NCI-H69 (cell line): ENCODE measurements at regions not wholly inside any gene's neighbourhood (a gene's known extent, or its start where the extent isn't known, plus 50 kb on each side); places are given as distances from the start of the nearest gene placed in this dataset.
A peak's percentile ranks its signal among the peaks of the same experiment; 100 is the strongest.
"Not testable (repeated sequence)": the region's sequence is repeated elsewhere in the genome, so short reads cannot be mapped to it uniquely, and the experiment has no call there.

ENCODE experiments used
- DNase-seq: peaks from one replicate; lab custom pipeline; 2025; lab: John Stamatoyannopoulos, UW

DNA sequence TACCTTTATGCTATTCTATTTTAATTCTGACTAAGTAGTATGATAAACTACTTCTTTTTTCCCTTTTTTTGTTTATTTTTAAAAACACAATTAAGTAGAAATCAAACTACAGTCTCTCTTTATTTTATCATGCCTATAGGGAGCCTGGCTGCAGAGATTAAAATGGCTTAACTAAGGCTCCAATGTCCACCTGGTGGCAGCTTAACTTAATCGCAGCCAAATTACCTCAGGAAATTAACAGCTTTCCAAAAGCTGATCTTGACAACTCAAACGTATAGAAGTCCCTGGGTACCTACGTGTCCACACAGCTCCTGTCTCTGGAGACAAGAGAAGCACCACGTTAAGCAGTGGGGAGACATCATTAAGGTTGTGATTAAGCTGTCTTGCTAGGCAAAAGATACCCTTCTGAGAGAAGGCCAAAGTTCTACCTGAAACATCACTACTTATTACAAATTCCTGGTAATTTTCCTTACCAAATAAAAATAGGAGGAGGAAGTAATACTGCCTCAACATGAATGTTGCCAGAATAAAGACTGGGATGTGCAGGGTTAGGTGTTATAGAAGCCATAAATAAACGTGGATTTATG lies 63.2 kb upstream of the SNX19 start:
- DNase-seq: peak; percentile 51

DNA sequence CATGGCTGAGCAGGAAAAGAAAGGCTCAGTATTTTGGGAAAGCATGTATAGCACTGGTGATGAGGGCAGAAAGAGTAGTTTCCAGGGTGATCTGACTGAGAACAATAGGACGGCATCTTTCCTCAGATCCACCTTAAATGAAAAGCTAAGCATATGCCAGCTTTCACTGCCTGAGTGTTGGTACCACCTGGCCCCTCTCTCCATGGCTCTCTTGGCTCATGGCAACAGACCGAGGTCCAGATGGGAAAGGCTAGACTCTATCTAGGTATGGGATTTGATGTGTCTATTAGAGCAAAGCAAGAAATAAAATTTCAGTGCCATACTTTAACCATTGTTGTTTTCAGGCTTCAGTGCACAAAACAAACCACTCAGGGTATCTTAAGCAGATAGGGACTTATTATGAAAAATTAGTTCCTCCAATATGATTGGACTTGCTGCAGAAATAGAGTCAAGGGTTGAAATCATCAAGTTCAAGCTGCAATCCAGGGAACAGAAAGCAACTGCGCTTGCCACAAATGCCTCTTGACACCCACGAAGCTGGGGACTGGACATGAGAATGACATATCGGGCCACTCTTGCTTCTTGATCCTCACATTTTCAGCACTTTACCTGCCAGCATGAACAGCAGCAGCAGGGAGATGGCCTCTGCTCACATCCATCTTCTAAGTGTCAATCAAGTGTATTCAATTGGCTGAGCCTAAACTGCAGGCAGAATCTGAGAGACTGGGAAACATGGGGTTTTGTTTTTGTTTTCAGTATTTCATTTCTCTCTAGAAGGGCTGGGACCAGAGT lies 64.0 kb upstream of the SNX19 start:
- DNase-seq: no peak

DNA sequence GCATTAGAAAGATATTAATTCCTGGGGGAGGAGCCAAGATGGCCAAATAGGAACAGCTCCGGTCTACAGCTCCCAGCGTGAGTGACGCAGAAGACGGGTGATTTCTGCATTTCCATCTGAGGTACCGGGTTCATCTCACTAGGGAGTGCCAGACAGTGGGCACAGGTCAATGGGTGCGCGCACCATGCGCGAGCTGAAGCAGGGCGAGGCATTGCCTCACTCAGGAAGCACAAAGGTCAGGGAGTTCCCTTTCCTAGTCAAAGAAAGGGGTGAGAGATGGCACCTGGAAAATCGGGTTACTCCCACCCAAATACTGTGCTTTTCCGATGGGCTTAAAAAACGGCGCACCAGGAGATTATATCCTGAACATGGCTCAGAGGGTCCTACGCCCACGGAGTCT lies 68.0 kb upstream of the SNX19 start:
- not testable (repeated sequence) for DNase-seq

DNA sequence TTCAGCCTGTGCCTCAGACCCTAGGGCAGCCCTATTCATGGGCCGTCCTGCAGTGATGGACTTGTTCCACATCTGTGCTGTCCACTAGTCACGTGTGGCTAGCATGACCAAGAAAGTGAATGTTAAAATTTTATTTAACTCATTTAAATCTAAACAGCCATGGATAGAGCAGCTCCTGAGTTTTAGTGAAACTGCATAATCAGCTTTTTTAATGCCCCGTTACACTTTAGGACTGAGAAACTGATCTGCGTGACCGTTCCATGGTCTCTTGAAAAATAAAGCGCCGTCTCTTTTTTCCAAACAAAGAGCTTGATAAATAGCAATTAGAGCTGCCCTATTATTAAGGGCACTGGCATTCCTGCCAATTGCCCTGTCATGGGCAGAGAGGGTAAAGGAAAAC lies 76.5 kb upstream of the SNX19 start:
- DNase-seq: no peak

DNA sequence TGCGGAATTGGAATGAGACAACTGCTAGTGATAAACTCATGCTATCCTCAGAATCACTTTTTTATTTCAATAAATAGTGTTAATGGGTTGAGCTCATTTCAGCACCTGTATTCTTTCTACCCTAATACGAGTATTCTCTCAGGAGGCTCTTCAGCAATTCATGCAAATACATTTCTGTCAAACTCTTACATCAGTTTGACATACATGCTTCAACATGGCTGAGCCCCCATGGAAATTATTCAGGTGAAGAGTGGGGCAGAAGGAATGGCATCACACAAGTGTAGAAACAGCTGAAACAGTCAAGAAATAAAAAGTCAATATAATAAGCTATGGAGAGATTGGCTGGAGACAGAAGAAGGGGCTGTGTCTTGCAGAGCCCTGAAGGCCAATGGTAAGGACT lies 77.8 kb upstream of the SNX19 start:
- DNase-seq: no peak

DNA sequence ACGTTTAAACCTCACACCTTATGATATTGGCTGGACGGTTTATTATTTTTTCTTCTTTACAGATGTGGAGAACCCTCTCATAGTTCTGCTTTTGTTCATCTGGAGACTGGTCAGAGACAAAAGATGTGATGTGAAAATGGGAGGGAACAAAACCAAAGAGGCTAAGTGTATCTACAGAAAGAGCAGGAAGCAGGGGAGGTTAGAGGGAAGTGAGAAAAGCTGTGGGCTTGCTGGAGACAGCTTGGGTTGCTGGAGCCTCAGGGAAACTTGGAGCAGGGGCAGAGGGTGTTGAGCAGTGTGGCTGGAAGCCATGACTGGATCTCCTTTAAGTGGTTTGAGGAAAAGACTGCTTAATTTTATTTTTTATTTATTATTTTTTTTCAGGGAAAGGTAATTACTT lies 79.0 kb upstream of the SNX19 start:
- DNase-seq: no peak

DNA sequence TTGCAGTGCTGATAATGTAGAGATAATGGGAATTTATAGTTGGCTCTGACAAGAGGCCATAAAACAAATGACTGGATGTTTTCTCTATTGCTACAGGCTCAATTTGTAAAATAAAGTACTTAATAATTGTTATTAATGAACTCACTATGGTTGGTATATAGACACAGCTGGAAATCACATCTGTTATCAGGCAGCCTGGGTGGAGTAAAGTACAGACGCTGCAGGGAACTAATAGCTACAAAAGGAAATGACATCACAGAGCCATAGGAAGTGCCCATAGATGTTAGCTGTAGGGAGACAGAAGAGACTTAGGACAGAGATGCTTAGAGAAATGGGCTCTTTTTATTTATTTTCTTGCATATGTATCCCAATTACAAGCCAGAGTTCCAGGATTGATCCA lies 81.0 kb upstream of the SNX19 start:
- DNase-seq: no peak

DNA sequence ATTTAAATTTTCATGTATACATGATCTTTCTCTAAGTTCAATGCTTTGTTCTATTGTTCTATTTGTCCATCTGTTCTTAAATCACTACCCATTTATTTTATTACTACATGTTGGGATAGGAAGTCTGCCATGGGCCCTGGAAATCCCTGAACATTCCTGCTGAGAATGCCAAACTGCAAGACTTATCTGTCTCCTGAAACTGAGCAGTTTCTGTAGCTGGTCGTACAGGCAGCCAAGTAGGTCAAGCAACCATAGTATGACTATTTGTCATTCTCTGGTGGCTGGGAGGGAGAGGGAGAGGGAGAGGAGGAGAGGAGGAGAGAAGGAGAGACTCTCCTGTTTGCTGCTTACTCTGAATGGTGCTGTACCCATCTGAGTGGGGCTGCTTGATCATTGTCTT lies 82.8 kb upstream of the SNX19 start:
- no peak for DNase-seq

DNA sequence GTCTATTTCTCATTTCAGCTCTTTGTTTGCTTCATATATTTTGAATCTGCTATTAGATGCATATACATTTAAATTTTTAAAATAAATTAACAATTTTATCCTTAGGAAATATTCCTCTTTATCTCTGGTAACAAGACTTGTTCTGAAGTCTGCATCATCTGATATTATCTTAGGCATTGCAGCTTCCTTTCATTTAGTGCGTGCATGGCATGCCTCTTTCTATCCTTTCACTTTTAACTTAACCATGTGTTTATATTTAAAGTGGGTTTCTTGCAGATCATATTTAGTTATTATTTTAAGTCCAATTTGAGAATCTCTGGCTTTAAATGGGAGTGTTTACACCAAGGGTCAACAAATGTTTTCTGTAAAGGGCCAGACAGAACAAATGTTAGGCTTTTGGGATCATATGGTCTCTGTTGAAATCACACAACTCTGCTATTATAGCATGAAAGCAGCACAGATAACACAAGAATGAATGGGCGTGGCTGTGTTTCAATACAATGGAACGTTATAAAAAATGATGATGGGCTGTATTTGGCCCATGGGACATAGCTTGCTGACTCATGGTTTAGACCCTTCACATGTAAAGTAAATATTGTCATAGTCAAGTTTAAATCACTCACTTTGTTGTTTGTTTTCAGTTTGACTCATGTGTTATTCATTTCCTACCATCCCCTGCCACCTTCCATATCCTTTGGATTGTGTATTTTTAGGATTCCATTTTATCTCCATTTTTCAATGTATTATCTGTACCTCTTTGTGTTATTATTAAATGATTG lies 83.9 kb upstream of the SNX19 start:
- peak; percentile 51 for DNase-seq

DNA sequence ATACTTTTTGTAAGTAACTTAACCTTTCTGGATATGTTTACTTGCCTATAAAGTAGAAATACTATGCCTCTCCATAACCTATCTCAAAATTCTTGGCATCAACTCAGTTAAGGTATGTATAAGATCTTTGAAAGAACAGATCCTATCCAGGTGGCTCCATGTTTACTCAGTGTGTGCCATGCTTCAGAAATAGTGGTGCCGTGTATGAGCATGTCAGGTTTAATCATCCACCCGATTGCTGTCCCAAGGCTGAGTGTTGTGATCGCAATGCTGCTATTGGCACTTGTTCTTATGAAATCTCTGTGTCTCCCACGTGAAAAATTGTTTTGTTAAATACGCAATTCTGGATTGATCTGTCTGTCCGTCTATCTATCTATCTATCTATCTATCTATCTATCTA lies 85.9 kb upstream of the SNX19 start:
- DNase-seq: no peak

DNA sequence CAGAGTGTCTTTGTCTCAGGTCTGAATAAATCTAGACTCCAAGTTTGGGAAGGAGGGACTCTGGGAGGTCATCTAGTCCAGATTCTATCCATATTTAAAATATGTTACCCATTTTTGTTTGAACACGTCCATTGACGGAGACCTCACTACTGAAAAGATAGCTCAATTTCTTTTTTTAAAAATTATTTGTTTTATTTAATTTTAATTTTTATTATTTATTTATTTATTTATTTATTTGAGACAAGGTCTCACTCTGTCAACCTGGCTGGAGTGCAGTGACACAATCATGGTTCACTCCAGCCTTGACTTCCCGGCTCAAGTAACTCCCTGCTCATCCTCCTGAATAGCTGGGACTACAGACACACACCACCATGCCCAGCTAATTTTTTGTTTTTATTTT lies 89.5 kb upstream of the SNX19 start:
- no peak for DNase-seq

DNA sequence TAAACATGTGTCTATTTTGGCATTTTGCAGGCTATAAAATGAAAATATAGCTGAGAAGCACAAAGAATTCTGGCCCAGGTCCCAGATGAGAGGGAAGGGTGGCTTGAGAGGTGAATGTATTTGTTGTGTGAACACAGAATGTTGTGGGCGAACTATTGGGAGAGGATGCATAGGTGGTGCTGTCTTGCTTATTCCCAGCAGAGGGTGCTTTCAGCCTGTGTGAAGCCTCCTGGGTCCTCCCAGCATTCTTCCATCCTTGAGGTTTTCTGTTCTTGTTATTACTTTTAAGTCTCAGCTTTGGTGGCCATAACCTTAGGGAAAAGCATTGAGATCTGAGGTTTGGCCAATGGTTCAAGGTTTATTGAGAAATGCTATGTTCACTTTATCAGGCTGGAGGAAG lies 108.7 kb upstream of the SNX19 start:
- DNase-seq: no peak

DNA sequence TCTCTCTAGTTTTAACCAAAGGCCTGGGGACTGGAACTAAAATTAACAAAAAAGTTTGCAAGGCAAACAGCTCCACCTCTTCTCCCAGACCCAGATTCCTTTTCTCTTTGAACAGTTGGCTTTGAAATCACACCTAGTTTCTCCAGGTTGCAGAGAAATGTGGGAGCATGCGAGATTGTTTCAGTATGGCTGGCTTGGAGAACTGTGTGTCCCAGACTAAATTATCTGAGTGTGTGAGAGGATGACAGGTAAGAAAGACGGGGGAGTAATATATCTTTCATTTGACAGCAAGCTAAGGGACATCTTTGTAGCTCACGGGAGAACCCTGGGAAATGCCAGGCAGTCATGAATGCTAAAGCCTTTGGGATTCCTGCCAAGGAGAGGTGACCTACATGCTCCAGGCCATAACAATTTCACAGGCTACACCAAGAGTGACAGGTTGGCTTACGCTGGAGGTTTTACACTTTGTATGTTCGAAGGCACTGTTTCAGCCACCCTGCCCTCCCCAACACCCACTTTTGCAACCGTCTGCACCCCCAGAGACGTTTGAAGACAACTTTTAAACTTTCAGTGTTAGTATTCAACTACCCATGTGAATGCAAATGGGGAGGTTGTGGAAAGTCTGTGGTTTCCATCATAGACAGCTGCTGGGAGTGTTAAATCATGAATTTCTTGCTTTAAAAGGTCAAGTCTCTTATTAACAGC lies 109.3 kb upstream of the SNX19 start:
- no peak for DNase-seq

DNA sequence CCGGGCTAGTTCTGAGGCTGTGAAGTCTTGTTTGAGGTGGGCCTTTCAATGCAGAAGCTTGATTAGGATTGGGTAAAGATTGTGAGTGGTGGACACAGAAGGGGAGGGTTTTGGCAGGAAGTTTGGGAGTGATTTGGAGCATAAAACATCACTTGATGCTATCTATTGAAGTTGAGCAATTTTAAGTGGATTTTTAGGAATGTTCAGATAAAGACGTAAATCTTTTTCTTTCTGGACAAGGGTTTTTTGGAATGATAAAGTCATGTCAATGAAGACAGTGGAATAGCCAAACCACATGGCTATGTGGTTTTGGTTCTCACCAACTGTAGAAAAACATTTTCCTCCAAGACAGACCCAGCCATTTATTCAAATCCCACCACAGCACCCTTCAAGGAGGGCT lies 111.2 kb upstream of the SNX19 start:
- DNase-seq: no peak

DNA sequence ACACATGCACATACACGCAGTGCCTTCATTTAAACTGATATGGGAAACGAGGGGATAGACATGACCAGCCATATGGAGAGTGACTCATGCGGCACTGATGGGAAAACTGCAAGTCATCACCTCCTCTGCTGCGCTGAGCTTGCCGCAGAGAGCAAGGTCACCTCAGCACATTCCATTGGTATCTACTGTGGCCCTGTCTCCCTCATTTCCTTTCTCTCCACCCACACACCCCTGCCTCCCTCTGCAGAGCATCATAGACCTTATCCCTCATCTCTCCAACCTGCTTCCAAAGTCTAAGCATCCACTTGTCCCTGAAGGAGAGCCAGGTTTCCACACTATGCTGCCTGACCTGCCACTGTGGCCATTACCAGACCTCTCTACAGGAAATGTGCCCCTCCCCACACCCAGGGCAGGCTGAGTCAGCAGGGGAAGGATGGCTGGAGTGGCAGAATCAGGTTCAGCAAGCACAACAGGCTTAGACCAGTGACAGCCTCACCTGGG lies 116.9 kb upstream of the SNX19 start:
- no peak for DNase-seq

DNA sequence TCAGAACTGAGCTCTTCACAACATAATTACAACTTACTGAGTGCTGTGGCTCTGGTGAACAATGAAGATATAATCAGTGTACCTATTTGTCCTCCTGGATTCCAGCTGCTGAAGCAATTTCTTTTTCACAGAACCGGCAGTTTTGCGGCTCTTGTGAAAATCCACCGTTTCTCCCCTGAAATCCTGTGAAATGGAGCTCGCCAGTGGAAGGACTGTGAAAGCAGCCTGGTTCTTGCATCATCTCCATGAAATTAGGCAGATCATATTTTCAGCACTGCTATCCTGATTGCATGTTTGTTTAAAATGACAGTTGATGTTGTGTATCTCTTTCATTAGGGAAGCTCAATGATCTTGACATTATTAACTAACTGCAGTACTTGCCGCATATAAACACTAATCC lies 120.2 kb upstream of the SNX19 start:
- no peak for DNase-seq

DNA sequence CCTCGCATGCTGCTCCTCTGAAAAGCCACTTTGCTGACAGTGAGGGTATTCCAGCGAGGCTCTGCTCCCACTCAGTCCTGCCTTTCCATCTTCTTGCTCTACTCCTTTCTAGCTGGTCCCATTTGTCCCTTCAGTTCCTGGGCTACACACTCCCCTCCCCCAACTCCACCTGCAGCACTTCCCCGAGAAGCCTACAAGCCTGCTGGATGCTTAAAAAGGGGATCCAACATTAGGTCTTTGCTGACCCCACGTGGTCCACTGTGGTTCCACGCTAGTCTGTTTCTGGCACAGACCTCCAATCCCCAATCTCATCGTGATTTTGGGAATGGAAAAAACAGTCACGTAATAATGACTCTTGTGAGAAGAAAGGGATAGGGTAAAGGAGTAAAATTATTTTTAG lies 121.6 kb upstream of the SNX19 start:
- peak; percentile 7 for DNase-seq

DNA sequence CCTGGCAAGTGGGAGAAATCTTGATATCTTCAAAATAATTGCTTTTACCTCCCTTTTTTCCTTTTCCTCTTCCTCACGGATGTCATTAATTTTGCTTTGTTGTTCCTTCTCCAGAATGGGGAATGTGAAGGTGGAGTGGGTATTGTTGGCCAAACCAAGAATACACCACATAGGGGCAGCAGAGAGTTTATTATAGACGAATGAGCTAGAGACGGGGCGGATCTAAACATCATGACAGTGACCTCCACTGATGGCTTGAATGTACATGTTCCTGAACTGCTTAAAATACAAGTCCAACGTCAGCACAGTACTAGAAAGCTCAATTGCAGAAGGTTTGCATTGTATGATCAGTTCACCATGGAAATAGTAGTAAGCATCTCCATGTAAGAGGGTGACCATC lies 122.3 kb upstream of the SNX19 start:
- peak; percentile 21 for DNase-seq

DNA sequence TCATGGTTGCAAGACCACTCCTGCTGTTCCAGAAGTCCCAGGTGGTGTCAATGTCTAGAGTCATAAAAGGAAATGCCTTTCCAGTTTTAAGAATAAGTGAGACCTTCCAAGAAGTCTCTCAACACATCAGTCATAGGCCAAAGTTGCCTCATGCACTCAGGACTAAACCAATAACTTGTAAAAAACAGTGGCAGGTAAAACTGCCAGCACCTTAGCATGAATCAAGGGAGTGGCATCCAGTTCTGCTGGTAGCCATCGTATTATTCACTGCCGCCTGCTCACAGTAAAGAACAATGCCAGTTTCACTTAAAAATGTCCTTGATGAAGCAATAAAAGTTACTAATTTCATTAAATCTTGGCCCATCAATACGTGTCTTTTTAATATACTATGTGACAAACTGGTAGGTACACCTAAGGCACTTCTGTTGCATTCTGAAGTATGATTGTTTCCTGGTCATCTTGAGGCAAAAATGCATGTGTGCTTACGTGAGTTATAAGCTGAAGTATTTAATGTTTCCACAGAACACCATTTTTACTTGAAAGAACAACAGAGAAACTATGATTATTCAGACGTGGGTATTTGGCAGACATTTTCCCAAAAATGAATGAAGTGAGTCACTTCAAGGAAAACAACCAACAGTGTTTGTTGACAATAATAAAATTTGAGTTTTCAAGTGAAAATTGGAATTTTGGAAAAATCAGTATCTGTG lies 125.2 kb upstream of the SNX19 start:
- DNase-seq: no peak

DNA sequence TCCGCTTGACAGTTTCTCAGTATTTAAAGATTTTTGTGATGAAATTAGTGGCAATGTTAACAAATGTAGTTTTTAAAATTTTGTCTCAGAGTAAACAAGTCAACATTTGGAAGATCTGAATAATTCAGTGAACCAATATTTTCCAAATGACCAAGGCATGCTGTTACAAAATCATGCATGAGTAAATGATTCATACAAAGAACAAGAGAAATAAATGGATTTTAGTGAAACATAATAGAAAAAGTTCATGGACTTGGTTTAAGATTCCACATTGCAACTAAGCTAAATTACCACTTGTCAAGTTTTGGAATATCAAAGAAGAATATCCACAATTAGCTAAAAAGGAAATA lies 125.7 kb upstream of the SNX19 start:
- DNase-seq: no peak

DNA sequence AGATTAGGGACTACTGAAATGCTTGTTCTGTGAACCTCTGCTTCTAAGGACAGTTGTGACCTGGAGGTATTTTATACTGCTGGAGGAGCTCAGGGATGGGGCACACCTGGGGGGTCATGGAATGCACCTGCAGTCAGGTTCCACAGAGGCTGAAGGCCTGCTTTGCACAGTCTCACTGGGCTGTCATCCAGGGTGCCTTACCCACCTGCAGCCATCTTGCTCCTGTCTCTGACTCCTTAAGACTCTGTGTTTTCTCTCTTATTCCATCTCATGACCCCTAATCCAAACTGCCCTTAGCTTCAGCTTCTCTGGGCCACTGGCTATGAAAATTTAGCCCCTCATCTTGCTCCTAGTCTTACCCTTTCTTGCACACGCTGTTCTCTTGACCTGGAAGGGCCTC lies 127.0 kb upstream of the SNX19 start:
- DNase-seq: no peak

DNA sequence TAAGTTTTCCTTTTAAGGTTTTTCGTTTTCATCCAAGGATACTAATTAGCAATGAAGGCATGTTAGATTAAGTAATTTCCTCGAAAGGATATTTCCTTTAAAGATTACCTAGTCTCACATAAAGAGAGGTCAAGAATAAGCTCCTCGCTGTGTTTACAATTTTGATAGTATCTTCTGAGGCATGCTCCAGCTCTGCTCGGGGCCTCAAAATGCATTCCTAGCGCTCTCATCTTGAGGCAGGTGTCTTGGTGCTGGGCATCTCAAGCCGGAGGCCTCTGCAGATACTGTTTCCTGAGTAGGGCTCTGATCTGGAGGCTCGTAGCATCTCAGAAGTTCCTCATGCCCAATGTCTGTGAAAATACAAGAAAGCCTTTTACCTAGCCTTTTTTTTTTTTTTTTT lies 128.6 kb upstream of the SNX19 start:
- no peak for DNase-seq
